HCT116 (cell line): ENCODE measurements at regions not wholly inside any gene's neighbourhood (a gene's known extent, or its start where the extent isn't known, plus 50 kb on each side); places are given as distances from the start of the nearest gene placed in this dataset.
A peak's percentile ranks its signal among the peaks of the same experiment; 100 is the strongest.

Experiments used
- ATAC-seq: fragments of 200-7000 bp; cut with Tn5 transposase; 2 replicates; pipeline ENCODE4 v1.9.1; 2020; ENCODE audit warnings: mild to moderate bottlenecking, moderate library complexity
- BruUV-seq: library from RNA; stranded (reverse); fragments of 400-500 nt; replicated peaks from 2 replicates; lab custom pipeline; 2021; lab: Mats Ljungman, UMichigan
- CTCF ChIA-PET: fragments of 300-600 bp; sonication (Branson Sonifier 250); formaldehyde crosslinking; loops from one replicate; lab custom pipeline; 2021; ENCODE audit warnings: antibody characterized with exemption; lab: Charles Lee
- POLR2A ChIA-PET: fragments of 300-600, 350-600 bp; sonication (Branson Sonifier 250); formaldehyde crosslinking; loops from one replicate; lab custom pipeline; 2021; ENCODE audit warnings: antibody characterized with exemption; lab: Charles Lee
- RAD21 ChIA-PET, 2 experiments: fragments of 300-600 bp; sonication (Branson Sonifier 250); formaldehyde crosslinking; loops; one replicate each; lab custom pipeline; 2023; ENCODE audit warnings: low total read pairs in 2 of 2; ENCODE audit not compliant: uncharacterized antibody in 2 of 2, unreplicated experiment in 2 of 2, low non-redundant PET in 1 of 2; lab: Charles Lee
- DNase-seq: peaks from one replicate; pipeline ENCODE4 v3.0.0-alpha.2; 2010; ENCODE audit warnings: low read depth, low spot score
- H2AFZ ChIP-seq: fragments of 200-600 bp; shearing (Covaris generic), sonication (generic); 2 replicates; pipeline ENCODE4 v1.6.1; 2017; ENCODE audit warnings: low read depth, mixed run types, mixed read lengths, antibody characterized with exemption, low read length; ENCODE audit not compliant: poor library complexity, severe bottlenecking
- H3K27ac ChIP-seq: 2 replicates; pipeline ENCODE4 v1.5.1; 2012; ENCODE audit warnings: low read depth, low read length
- H3K27me3 ChIP-seq: fragments of 200-600 bp; sonication (generic); 2 replicates; pipeline ENCODE4 v1.6.1; 2016; ENCODE audit warnings: mixed run types, low read length, mixed read lengths; ENCODE audit not compliant: insufficient read depth
- H3K36me3 ChIP-seq, 2 experiments: fragments of 200-500 bp in 1 of 2; fragments of 200-600 bp in 1 of 2; sonication (Bioruptor generic) in 1 of 2; sonication (generic) in 1 of 2; 2 replicates each; pipeline versions ENCODE4 v1.5.1 to v1.6.1; 2014 to 2016; ENCODE audit warnings: low read length in 2 of 2, inconsistent platforms in 1 of 2, mixed read lengths in 1 of 2, mixed run types in 1 of 2; ENCODE audit not compliant: insufficient read depth in 2 of 2, control insufficient read depth in 1 of 2
- H3K4me1 ChIP-seq, 2 experiments: fragments of 200-600 bp in 1 of 2; sonication (generic) in 1 of 2; 2 replicates each; pipeline versions ENCODE4 v1.5.1 to v1.6.1; 2012 to 2017; ENCODE audit warnings: low read length in 2 of 2, inconsistent platforms in 1 of 2, mild to moderate bottlenecking in 1 of 2, mixed read lengths in 1 of 2, mixed run types in 1 of 2, moderate library complexity in 1 of 2; ENCODE audit not compliant: insufficient read depth in 2 of 2, control insufficient read depth in 1 of 2
- H3K4me2 ChIP-seq: fragments of 200-600 bp; sonication (generic); 2 replicates; pipeline ENCODE4 v1.6.1; 2017; ENCODE audit warnings: mixed run types, low read length, mixed read lengths
- H3K4me3 ChIP-seq, 2 experiments: fragments of 200-600 bp in 1 of 2; sonication (generic) in 1 of 2; replicated peaks in 1 of 2; 2 replicates each; pipeline ENCODE4 v1.5.1; 2011 to 2016; ENCODE audit warnings: low read length in 2 of 2, control low read depth in 1 of 2, low read depth in 1 of 2, mild to moderate bottlenecking in 1 of 2, mixed read lengths in 1 of 2, mixed run types in 1 of 2
- H3K79me2 ChIP-seq: fragments of 200-600 bp; sonication (generic); 2 replicates; pipeline ENCODE4 v1.6.1; 2017; ENCODE audit warnings: mild to moderate bottlenecking, mixed run types, low read length, moderate library complexity, mixed read lengths; ENCODE audit not compliant: insufficient read depth
- H3K9ac ChIP-seq: fragments of 200-600 bp; sonication (generic); 2 replicates; pipeline ENCODE4 v1.6.1; 2016; ENCODE audit warnings: low read length, mixed read lengths
- H3K9me2 ChIP-seq: fragments of 200-600 bp; sonication (generic), shearing (Covaris generic); 2 replicates; pipeline ENCODE4 v1.6.1; 2017; ENCODE audit warnings: mixed run types, mild to moderate bottlenecking, moderate library complexity; ENCODE audit not compliant: insufficient read depth
- H3K9me3 ChIP-seq, 2 experiments: fragments of 200-500 bp in 1 of 2; fragments of 200-600 bp in 1 of 2; sonication (Bioruptor generic) in 1 of 2; sonication (generic) in 1 of 2; 2 replicates each; pipeline ENCODE4 v1.6.1; 2014 to 2017; ENCODE audit warnings: low read length in 2 of 2, mixed read lengths in 2 of 2, inconsistent platforms in 1 of 2, low read depth in 1 of 2, mild to moderate bottlenecking in 1 of 2, mixed run types in 1 of 2, moderate library complexity in 1 of 2; ENCODE audit not compliant: control insufficient read depth in 1 of 2, insufficient read depth in 1 of 2
- H4K20me1 ChIP-seq: fragments of 200-600 bp; sonication (generic), shearing (Covaris generic); 2 replicates; pipeline ENCODE4 v1.6.1; 2017; ENCODE audit warnings: mixed run types, mild to moderate bottlenecking, moderate library complexity; ENCODE audit not compliant: insufficient read depth
- CBX3 ChIP-seq: IDR thresholded peaks from 2 replicates; pipeline ENCODE4 v1.6.1; 2012; ENCODE audit warnings: low read depth
- EGR1 ChIP-seq: IDR thresholded peaks from 2 replicates; pipeline ENCODE4 v1.6.1; 2012; ENCODE audit warnings: low read depth
- ELF1 ChIP-seq: IDR thresholded peaks from 2 replicates; pipeline ENCODE4 v1.6.1; 2012; ENCODE audit warnings: low read depth, borderline replicate concordance
- EZH2phosphoT487 ChIP-seq: fragments of 200-600 bp; IDR thresholded peaks from 2 replicates; pipeline ENCODE4 v1.6.1; 2018; ENCODE audit warnings: antibody characterized with exemption, borderline replicate concordance
- FOSL1 ChIP-seq: IDR thresholded peaks from 2 replicates; pipeline ENCODE4 v1.6.1; 2012; ENCODE audit warnings: low read depth
- POLR2A ChIP-seq: IDR thresholded peaks from 2 replicates; pipeline ENCODE4 v1.7.0; 2011; ENCODE audit warnings: borderline replicate concordance; ENCODE audit not compliant: insufficient read depth, insufficient read length; ENCODE audit errors: extremely low read depth
- POLR2AphosphoS5 ChIP-seq: IDR thresholded peaks from 2 replicates; pipeline ENCODE4 v1.6.1; 2011; ENCODE audit warnings: mild to moderate bottlenecking, low read depth, low read length, moderate library complexity
- SIN3A ChIP-seq: IDR thresholded peaks from 2 replicates; pipeline ENCODE4 v1.6.1; 2012; ENCODE audit warnings: low read depth
- TCF7L2 ChIP-seq: IDR thresholded peaks from 2 replicates; pipeline ENCODE4 v1.7.0; 2011; ENCODE audit warnings: borderline replicate concordance, inconsistent platforms; ENCODE audit not compliant: insufficient read depth, insufficient read length; ENCODE audit errors: extremely low read depth
- ZNF274 ChIP-seq: fragments of 200-500 bp; sonication (Bioruptor generic); IDR thresholded peaks from 2 replicates; pipeline ENCODE4 v1.6.1; 2014; ENCODE audit warnings: mild to moderate bottlenecking, low read depth, low read length, inconsistent platforms
- intact Hi-C: fragments of 100-400 bp; cut with micrococcal nuclease; formaldehyde crosslinking; loops from 2 replicates; pipeline ENCODE4 v1.10.0; 2022
- TF ChIP-seq, protein P1 (sequence below): IDR thresholded peaks from 2 replicates; pipeline ENCODE4 v1.6.1; 2011; ENCODE audit warnings: mild to moderate bottlenecking, low read length, moderate library complexity; ENCODE audit not compliant: insufficient replicate concordance; ENCODE audit errors: extremely low read depth
- TF ChIP-seq, protein P2 (sequence below): IDR thresholded peaks from 2 replicates; pipeline ENCODE4 v1.6.1; 2012

GRCh38 chr1:20426371-20426770, 59.6 kb downstream of the CAMK2N1 start:
- no peak for DNase-seq
- H3K27me3 ChIP-seq: no peaks in the 10 kb centered on the region; the same call in 1 of the 2 replicates
- ATAC-seq: no peak
- no peaks in the 10 kb centered on the region for H4K20me1 ChIP-seq
- H3K9me3 ChIP-seq: peaks cover 5 to 14% of the 10 kb centered on the region in 2 experiments; a peak in 2 of 4 replicates
- no peaks in the 10 kb centered on the region for H3K79me2 ChIP-seq
- intact Hi-C loops: no loop called here
- ChIA-PET CTCF (interaction anchor here (0.7 to 1.1 kb wide), 3 partner anchors 66 to 216 kb away, joined by 3 to 4 read pairs (median 3); no protein-coding TSS in a partner anchor), POLR2A (no interaction called here), RAD21 (no interaction called here)
- H3K4me1 ChIP-seq: peaks cover 3 to 13% of the 10 kb centered on the region in 2 experiments; a peak in 2 of 4 replicates
- peak overlapping the region; percentile 52 for H3K4me2 ChIP-seq
- H3K36me3 ChIP-seq: no peaks in the 10 kb centered on the region
- no peak overlapping the region for H3K27ac ChIP-seq
- no peak overlapping the region for H3K9ac ChIP-seq
- BruUV-seq: no TSS peak
- TF ChIP-seq TCF7L2 (no peak), FOSL1 (no peak), POLR2AphosphoS5 (no peak)
- TF ChIP-seq, protein P1, sequence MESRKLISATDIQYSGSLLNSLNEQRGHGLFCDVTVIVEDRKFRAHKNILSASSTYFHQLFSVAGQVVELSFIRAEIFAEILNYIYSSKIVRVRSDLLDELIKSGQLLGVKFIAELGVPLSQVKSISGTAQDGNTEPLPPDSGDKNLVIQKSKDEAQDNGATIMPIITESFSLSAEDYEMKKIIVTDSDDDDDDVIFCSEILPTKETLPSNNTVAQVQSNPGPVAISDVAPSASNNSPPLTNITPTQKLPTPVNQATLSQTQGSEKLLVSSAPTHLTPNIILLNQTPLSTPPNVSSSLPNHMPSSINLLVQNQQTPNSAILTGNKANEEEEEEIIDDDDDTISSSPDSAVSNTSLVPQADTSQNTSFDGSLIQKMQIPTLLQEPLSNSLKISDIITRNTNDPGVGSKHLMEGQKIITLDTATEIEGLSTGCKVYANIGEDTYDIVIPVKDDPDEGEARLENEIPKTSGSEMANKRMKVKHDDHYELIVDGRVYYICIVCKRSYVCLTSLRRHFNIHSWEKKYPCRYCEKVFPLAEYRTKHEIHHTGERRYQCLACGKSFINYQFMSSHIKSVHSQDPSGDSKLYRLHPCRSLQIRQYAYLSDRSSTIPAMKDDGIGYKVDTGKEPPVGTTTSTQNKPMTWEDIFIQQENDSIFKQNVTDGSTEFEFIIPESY: no peak
- H3K9me2 ChIP-seq: no peaks in the 10 kb centered on the region
- no peak overlapping the region; a peak in 1 of 4 replicates for H3K4me3 ChIP-seq
- H2AFZ ChIP-seq: peak overlapping the region; percentile 81

DNA sequence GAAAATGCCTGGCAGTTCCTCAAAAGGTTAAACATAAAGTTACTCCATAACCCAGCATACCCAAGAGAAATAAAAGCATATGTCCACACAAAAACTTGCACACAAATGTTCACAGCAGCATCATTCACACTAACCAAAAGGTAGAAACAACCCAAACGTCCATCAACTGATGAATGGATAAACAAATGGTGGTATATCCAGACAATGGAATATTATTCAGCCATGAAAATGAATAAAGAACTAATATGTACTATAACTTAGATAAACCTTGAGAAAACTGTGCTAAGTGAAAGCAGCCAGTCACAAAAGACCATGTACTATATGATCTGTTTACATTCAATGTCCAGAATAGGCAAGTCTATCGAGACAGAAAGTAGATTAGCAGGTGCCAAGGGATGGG, 60.4 kb downstream of the CAMK2N1 start:
- no peaks in the 10 kb centered on the region for H4K20me1 ChIP-seq
- DNase-seq: no peak
- H3K9ac ChIP-seq: no peak overlapping the region
- ATAC-seq: no peak
- H3K27ac ChIP-seq: no peak overlapping the region
- ChIA-PET CTCF (no interaction called here), RAD21 (no interaction called here), POLR2A (no interaction called here)
- H3K4me1 ChIP-seq: peaks cover 3 to 13% of the 10 kb centered on the region in 2 experiments; a peak in 2 of 4 replicates
- no peak overlapping the region for H3K4me2 ChIP-seq
- TF ChIP-seq SIN3A (no peak), POLR2A (no peak), EGR1 (no peak), ELF1 (no peak), CBX3 (no peak), EZH2phosphoT487 (no peak), ZNF274 (no peak), FOSL1 (no peak)
- TF ChIP-seq, protein P2, sequence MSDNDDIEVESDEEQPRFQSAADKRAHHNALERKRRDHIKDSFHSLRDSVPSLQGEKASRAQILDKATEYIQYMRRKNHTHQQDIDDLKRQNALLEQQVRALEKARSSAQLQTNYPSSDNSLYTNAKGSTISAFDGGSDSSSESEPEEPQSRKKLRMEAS: no peak
- intact Hi-C loops: no loop called here
- no peak overlapping the region for H2AFZ ChIP-seq
- no TSS peak for BruUV-seq
- H3K9me2 ChIP-seq: no peaks in the 10 kb centered on the region
- no peaks in the 10 kb centered on the region; the same call in 1 of the 2 replicates for H3K27me3 ChIP-seq
- no peaks in the 10 kb centered on the region for H3K36me3 ChIP-seq
- H3K4me3 ChIP-seq: no peak overlapping the region
- peaks cover 5 to 14% of the 10 kb centered on the region in 2 experiments; a peak in 2 of 4 replicates for H3K9me3 ChIP-seq
- no peaks in the 10 kb centered on the region for H3K79me2 ChIP-seq
